Dermis microvascular lymphatic vessel endothelial cell (primary cell): ENCODE measurements at regions not wholly inside any gene's neighbourhood (a gene's known extent, or its start where the extent isn't known, plus 50 kb on each side); places are given as distances from the start of the nearest gene placed in this dataset.
"Not testable (repeated sequence)": the region's sequence is repeated elsewhere in the genome, so short reads cannot be mapped to it uniquely, and the experiment has no call there.

Experiments used
- DNase-seq, 2 donors: peaks; one replicate each; pipeline versions ENCODE4 v3.0.0 to v3.0.0-alpha.2; 2010; ENCODE audit warnings: low read depth in 2 of 2

GRCh38 chr6:2307799-2308198 lies 62.4 kb upstream of the GMDS start:
- DNase-seq: no peak

- no peak for DNase-seq
Observed at GRCh38 chr6:2305951-2306350, 60.5 kb upstream of the GMDS start.

GRCh38 chr6:2302482-2302881 lies 57.1 kb upstream of the GMDS start:
- not testable (repeated sequence) for DNase-seq

GRCh38 chr6:2296781-2297180 lies 51.4 kb upstream of the GMDS start:
- DNase-seq: no peak
